ENCODE measurements at regions not wholly inside any gene's neighbourhood (a gene's known extent, or its start where the extent isn't known, plus 50 kb on each side); places are given as distances from the start of the nearest gene placed in this dataset.
"Not testable (repeated sequence)": the region's sequence is repeated elsewhere in the genome, so short reads cannot be mapped to it uniquely, and the experiment has no call there.

DNA sequence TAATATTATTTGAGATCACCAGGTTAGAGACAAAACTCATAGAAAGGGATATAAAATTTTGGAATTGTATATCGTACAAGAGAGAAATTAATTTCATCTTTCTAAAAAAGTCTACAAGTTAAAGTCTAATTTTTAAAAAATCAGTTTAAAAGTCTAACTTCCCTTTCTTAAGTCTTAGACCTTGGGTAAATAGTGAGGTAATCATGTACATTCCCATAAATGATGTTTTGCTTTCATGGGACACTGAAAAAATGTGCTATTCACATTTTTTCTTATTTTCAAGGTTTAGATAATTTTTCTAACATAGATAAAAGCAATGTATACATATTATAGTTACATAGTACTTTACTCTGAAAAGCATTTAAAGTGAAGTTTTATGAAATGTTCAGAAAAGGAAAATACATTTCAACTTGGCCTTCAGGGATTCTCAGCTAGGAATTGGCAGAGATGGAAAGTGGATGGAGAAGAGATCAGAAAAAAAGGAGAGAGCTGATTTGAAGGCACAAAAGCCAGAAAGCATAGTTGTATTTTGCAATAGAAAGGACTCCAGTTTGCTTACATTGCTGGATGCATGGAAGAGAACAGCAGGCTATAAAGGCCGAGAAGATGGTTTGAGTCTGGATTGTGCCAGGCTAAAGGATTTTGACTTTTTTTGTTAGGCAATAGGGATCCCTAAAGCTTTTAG lies 194.0 kb downstream of the CASP12 start:
- no peak for DNase-seq (ENCODE audit: low spot score)

DNA sequence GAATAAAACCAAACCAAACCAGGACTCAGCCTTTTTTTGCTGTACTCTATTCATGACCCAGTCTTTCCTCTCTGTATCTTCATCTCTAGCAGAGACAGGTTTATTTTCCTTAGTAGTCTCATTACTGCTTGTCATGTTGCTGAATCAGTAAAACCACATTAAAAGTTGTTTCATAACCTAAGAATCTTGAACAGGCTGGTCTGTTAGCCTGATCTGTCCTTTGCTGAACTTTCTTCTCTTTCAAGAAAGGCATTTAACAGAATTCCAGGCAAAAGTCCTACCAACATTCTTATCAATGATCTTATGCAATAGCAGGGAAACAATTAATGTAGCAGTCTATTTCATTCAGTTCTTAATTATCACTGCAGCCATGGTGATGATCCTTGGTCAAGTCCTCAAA lies 197.7 kb downstream of the CASP12 start:
- no peak for DNase-seq (ENCODE audit: low spot score)

DNA sequence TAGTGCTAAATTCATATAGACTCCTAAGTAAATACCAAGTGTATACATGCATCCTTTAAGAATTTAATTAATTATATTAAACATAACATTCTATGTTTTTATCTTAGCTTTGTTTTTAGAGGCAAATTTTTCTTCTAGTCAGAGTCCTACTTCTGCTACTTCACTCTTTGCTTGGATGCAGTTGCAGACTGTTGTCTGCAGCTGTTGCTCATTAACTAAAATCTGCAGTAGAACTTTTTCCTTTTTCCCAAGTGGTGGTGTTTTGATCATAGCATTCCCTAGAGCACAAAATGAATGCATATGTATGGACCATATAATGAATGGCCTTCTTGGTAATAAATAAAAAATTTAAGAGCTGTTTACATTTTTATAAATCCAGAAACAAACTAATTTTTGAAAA lies 198.3 kb downstream of the CASP12 start:
- no peak for DNase-seq (ENCODE audit: low spot score)

DNA sequence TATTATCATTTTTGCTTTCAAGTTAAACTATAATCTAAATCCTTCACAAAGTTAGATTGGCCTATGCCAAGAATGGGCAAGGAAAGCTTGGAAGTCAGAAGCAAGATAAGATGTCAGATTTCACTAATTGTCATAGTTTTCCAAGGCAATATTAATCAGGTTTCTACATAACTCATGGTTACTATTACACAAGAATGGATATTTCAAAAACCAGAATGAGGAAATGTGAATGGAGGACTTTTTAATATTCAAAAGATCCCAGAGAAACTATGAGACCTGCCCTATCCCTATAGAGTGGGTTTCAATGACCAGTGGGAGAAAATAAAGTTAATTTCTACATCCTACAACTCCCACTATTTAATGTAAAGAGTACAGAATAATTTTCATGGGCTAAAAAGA lies 203.2 kb downstream of the CASP12 start:
- DNase-seq (ENCODE audit: low spot score), result no peak

DNA sequence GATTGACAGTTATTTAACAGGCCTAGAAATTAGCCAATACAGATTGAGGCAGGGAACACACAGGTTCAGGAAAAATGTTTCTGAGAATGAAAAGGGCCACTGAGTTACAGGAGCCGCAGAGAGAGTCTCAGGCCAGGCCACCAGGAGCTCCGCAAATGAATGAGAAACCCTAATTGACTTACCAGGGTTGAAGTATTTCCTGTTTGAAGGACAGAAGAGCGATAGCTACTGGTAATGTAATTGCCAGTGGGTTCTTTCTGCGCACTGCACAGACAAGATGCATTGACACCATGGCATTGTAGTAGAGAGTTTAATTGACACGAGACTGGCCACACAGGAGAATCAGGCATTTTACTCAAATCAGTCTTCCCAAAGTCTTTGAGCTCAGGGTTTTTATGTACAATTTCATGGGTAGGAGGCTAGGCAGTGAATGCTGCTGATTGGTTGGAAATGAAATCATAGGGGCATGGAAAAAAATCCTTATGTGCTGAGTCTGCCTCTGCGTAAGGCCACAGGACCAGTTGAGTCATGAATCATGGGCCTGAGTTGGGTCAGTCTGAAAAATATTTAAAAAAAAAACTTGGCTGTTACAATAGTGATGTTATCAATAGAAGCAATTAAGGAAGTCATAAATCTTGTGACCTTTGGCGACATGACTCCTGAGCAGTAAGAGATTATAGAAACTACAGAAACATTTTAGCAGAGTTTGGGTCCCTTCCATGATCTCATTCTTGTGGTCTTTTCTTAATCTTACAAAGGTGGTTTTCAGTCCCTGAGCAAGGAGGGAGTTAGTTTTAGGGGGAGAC lies 203.8 kb downstream of the CASP12 start:
- DNase-seq (ENCODE audit: low spot score), result no peak

DNA sequence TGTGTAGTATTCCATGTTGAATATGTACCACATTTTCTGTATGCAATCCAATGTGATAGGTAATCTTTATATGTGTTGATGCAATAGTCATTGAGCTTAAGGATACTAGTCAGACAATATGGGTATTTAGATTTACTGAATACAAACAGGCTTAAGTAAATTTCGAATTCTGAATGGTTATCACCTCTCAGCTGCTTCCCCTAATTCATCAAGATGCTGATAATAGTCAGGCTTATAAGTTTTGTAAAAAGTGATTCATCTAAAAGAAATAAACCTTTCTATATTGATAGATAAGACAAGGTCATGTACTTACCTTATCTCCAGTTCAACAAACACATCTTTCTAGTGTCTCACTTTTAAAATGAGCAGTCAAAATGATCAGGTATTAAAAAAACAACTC lies 205.5 kb downstream of the CASP12 start:
- DNase-seq (ENCODE audit: low spot score), result no peak

DNA sequence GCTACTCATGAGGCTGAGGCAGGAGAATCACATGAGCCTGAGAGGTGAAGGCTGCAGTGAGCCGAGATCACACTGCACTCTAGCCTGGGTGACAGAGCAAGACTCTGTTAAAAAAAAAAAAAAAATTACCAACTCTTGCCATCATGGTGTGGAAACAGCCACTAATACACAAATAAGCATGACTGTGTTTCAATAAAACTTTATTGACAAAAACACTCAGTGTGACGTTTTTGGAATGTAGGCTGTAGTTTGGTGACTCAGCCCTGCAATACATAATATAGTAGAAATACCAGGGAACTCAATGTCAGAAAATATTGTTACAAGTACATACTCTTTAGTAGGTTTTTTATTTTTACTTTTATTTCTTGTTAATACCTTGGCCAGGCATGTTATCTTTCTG lies 207.1 kb downstream of the CASP12 start:
- DNase-seq (ENCODE audit: low spot score), result no peak

DNA sequence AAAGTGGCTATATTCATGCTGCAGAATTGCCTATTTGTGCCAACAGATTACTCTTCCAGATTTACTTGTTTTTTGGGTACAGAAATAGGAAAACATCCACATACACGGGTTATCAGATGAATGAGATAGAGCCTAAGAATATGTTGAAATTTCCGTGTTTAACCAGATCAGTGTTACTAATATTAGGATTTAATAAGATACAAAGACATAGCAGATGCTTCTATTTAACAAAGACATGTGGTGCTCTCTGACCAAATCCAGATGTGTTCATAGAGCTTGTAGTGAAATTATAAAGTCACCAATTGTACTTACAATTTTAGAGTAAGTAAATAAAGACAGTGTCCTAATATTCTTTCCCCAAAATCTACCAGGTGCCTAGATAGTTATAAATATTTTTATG lies 208.0 kb downstream of the CASP12 start:
- no peak for DNase-seq (ENCODE audit: low spot score)

DNA sequence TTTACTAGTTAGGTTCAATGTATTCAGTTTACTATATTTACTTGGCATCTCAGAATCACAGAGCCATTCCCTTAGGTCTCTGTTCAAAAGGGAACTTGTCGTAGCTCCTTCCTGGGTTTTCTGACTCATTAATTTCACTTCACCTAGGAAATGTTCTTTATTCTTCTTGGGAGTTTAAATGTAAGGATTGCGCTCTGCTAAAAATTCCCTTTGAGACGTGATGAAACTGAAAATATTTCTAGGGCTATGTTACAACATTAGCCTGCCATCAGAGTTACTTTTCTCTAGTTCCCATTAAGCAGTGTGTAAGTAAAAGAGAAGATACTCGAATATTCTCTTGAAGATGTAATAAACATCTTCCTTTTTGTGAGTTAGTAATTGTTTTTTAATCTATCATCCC lies 209.5 kb downstream of the CASP12 start:
- no peak for DNase-seq (ENCODE audit: low spot score)

DNA sequence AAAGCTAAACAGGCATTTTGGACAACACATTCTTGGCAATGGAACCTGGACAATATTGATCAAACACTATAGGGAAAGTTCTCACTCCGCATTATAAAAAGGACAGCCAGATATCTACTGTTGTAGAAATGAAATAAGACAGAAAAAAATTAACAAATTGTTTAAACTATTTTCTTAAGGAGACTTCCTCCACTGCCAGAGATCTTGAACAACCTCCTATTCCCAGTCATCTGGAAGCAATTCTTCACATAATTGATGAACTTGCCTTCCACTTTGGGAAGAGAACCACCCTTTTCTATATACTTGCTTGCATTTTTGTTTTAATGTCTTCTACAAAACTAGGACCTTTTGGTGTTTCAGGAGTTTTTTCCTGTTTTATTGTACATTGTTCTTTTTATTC lies 216.1 kb downstream of the CASP12 start:
- no peak for DNase-seq (ENCODE audit: low spot score)

DNA sequence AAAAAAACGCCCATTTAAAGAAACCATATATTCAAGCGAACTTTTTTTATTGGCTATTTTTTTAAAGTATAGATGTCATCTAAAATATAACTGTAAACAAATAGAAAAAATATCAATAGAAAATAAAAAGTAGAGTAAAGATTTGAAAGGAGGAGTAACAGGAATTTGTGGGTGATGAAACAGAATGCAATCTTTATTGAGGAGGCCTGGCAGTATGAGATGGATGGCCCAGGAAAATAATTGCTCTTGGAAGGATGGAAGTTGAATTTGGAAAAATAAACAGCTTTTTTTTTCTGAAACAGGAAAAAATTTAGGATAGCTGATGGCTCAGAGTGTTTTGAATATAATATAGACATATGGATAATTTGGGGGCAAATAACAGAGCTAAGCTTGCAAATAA lies 219.0 kb downstream of the CASP12 start:
- no peak for DNase-seq (ENCODE audit: low spot score)

DNA sequence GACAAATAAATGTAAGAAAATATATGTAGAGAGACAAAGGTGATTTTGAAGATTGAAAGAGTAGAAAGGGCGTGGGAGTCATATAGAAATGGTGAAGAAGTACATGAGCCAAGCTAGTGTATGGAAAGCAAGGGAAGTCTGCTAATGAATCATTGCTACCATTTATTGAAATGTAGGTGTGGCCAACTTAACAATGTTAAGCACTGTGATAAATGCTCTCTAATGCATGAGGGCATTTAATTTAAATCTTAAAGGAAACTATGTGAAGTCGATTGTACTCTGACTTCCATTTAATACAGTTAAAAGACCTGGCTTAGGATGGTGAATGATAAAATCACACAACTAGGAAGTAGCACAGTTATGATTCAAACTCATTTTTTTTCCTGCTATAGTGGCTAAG lies 219.9 kb downstream of the CASP12 start:
- no peak for DNase-seq (ENCODE audit: low spot score)

DNA sequence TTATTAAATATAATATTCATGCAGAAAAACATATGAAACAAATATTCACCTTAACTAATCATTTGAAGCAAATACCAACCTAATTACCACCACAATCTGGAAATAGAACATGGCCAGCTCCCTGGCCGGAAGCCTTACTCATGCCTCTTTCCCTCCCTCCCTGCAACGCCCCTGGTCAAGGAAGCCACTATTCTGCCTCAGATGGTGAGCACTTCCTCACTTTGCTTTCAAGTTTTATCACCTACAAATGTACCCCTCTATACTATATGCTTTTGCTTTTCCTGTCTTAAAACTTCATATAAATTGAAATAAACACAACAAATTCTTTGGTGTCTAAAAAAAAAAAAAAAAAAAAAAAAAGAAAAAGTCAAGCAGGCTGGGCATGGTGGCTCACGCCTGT lies 221.2 kb downstream of the CASP12 start:
- DNase-seq (ENCODE audit: low spot score), result not testable (repeated sequence)

DNA sequence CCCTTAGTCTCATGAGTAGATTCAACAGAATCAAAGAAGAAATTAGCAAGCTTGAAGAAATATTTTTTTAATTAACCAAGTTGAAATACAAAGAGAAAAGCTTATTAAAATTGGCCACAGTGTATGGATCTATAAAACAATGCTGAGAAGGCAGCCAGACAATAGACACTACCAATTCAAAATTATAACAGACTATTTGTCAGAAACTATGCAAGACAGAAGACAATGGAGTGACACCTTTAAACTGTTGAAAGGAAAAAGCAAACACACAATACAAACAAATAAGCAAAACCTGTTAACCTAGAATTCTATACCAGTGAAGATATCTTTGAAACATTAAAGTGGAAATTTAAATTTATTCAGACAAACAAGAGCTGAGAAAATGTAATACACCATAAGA lies 225.4 kb downstream of the CASP12 start:
- no peak for DNase-seq (ENCODE audit: low spot score)

DNA sequence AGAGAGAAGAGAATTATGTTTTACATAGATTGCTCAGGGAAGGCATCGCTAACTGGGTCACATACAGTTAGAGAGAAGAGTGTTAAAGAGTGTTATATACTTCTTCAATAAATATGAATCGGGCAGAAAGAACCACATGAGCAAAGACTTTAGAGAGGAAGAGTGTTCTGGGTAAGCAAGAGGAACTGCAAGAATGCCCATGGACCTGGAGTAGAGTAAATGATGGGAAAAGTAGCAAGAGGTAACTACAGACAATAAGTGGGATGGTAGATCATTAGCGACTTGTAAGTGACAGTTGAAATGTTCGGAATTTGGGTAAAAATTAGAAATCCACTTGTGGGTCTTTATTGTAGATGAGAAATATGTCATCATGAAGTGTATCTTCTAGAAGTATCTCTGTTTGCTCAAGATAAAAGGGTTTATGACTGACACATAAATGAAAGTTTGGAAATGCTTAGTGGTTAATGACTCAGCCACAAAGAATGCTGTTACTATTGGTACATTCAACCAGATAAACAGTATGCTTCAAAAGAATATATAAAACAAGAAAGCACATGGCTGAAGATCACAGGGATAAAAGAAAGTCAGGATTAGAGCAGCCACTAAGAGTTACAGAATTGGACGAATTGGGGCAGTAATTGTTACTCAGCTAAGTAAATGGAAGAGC lies 229.3 kb downstream of the CASP12 start:
- no peak for DNase-seq (ENCODE audit: low spot score)

DNA sequence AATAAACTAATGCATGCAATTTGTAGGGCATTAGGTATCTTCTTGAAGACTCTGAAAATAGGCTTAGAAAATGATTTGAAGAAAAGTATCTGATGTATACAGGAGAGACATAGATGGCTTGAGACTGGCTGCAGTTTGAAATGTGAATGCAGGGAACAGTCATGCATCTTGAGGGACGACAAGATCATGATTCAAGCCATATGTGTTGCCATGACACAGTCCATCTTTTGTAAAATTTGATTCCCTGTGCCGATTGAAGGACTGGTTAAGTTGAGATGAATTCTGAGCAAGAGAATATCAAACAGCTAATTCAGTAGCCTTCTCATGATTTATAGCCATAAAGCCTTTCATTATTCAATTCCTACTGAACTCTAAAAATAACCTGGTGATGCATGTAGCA lies 231.6 kb downstream of the CASP12 start:
- no peak for DNase-seq (ENCODE audit: low spot score)

DNA sequence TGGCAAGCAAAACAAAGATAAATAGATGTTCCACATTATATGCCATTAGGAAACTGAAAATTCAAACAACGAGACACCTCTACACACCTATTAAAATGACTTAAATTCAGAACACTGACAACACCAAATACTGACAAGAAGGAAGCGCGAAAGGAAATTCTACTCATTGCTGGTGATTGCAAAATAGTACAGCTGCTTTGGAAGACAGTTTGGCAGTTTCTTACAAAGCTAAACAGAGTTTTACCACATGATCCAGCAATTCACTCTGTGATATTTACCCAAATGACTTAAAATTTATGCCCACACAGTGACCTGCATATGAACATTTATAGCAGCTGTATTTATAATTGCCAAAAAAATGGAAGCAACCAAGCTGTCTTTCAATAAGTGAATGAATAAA lies 232.6 kb downstream of the CASP12 start:
- DNase-seq (ENCODE audit: low spot score), result peak; percentile 10

DNA sequence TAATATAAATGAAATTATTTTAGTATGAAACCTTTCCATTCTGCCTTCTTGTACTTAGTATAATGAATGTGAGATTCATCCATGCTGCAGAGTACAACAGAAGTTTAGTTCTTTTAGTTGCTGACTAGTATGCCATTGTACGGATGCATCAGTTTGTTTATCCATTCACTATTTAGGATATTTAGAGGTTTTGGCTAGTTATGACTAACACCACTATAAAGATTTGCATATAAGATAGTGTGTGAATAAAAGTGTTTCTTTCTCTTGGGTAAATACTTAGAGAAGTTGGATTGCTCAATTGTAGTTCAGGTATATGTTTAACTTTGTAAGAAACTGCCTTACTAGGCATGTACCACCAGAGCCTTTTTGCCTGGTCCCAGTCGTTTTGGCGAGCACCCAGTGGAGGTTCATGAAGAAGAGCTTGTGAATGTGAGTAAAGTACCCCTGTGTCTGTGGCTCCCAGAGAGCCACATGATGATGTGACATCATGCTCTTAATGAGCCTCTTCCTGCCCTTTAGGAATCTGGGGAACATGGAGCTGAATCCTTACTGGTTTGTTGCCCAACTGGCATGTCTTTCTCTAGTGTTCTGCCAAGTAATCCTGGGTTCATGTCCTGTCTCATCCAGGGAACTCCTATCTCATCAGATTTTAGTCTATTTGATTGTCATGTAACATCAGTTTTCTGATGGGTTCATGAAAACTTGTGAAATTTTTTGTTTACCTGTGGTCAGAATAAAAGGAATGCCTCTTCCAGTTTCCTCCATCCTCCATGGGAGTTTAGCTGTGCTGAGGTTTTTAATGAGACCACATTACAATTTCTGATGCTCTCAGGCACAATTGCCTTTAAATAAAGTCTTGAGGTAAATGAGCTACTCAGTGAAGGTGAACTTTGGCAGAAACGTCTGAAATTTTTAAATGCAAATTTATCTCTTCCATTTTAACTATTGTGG lies 234.8 kb downstream of the CASP12 start:
- no peak for DNase-seq (ENCODE audit: low spot score)

DNA sequence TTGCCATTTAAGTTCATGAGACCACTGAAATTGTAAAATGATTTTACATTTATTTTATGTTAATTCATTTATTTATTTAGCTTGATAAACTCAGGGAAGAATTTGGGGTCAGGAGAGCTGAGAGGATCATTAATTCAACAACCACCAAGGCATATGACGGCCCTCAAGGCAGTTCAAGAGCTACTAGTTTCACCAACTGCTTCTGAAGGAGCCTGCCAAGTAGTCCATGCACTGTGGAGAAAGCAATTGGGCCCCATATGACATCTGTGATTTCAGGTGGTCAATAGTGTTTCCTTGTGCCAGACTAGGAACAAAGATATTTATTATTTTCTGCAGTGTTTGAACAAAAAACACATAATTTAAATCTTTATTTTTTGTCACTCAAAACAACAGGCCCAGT lies 236.4 kb downstream of the CASP12 start:
- no peak for DNase-seq (ENCODE audit: low spot score)

DNA sequence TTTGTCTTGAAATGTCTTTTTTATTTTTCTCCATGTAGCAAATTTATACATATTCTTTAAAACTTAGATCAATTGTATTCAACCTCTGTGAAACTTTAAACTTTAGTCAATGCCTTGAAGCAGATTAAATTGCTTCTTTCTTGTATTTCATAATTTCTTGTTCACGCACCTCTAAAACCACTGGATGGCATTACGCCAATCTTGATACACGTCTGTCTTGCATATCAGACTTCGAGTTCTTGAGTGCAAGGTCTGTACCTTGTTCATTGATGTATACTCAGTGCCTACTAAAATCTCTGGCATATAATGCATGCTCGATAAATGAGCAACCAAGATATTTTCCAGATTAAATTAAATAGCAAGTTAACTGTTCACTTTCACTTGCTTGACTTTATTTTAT lies 236.8 kb downstream of the CASP12 start:
- DNase-seq (ENCODE audit: low spot score), result no peak

DNA sequence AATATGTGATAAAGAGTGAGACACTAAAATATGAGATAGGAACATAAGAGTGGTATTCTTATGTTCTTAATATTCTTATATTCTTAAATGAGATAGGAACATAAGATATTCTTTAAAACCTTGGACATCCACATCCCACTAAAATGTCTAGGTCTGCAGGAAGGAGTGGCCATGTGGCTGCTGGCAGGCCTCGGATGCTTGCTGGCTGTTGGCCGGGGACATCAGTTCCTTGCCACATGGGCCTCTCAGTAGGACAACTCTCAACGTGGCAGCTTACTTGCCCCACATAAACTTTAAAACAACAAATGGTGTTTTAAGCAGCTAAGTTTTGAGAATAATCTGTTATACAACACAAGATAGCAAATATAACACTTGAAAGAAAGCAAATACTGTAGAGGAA lies 240.1 kb downstream of the CASP12 start:
- DNase-seq (ENCODE audit: low spot score), result no peak

DNA sequence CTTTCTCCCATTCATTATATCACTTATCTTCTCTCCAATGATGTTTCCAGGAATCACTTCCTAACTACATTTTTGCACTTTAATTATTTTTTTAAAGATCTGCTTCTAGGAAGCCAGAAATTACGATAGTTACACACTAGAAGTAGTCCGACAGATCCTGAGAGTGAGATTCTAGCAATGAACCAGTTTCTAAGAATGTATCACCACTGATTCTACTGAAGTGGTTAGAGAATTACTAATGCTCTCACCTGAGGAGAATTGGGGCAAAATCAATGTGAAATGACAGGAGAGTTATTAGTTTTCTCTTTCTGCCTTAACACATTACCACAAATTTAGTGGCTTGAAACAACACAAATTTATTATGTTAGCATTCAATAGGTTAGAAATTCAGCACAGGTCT lies 241.2 kb downstream of the CASP12 start:
- DNase-seq (ENCODE audit: low spot score), result no peak

Data from Ammon's horn (tissue), 1 donor.